ENCODE measurements at regions not wholly inside any gene's neighbourhood (a gene's known extent, or its start where the extent isn't known, plus 50 kb on each side); places are given as distances from the start of the nearest gene placed in this dataset.

DNA sequence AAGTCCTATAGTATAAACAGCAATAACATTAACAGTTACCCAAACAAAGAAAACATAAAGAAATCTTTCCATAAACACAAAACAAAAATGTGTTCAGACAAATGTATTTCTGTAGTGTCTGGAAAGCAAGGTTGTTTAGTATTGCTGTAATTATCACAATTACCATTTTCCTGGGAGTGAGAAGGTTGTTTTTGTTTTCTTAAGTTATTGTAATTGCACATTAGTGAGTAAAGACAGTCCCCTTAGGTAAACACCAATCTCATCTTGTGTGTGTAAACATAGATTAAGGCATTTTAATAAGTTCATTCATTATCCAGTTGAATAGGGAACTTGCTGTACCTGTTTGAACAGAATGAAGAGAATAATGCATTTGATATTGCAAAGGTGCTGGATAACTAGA lies 356.9 kb upstream of the ADGRL4 start:
- DNase-seq (ENCODE audit: low read depth): no peak
- TF ChIP-seq, protein P1, sequence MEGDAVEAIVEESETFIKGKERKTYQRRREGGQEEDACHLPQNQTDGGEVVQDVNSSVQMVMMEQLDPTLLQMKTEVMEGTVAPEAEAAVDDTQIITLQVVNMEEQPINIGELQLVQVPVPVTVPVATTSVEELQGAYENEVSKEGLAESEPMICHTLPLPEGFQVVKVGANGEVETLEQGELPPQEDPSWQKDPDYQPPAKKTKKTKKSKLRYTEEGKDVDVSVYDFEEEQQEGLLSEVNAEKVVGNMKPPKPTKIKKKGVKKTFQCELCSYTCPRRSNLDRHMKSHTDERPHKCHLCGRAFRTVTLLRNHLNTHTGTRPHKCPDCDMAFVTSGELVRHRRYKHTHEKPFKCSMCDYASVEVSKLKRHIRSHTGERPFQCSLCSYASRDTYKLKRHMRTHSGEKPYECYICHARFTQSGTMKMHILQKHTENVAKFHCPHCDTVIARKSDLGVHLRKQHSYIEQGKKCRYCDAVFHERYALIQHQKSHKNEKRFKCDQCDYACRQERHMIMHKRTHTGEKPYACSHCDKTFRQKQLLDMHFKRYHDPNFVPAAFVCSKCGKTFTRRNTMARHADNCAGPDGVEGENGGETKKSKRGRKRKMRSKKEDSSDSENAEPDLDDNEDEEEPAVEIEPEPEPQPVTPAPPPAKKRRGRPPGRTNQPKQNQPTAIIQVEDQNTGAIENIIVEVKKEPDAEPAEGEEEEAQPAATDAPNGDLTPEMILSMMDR (conservative IDR thresholded peaks at IDR 0.05; ENCODE audit: low read depth, low read length): no peak
- H3K4me3 ChIP-seq (ENCODE audit: low read depth, low read length): no peak overlapping the region

- no peak overlapping the region for H3K4me3 ChIP-seq (ENCODE audit: low read depth, low read length)
- no peak for DNase-seq (ENCODE audit: low read depth)
- TF ChIP-seq, protein P1 (conservative IDR thresholded peaks at IDR 0.05; ENCODE audit: low read depth, low read length): peak; percentile 14
Observed at GRCh38 chr1:79362470-79362869, 355.9 kb upstream of the ADGRL4 start.

DNA sequence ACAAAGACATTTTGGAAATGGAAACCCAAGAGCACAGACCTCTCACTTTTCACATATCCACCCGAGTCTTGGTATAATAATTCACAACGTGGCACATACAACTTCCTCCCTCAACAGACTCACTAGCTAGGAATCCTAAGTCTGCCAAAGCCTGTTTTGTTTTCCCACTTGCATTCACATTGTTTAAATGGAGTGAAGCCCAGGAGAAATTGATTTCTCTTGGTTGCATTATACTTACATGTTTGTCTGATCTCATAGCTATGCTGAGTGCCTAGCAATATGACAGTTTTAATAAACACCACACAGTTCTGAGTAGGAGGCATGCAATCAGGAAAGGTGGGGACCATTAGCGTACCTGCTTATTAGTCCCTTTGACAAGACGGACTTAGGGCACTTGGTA lies 348.6 kb upstream of the ADGRL4 start:
- DNase-seq (ENCODE audit: low read depth): no peak

DNA sequence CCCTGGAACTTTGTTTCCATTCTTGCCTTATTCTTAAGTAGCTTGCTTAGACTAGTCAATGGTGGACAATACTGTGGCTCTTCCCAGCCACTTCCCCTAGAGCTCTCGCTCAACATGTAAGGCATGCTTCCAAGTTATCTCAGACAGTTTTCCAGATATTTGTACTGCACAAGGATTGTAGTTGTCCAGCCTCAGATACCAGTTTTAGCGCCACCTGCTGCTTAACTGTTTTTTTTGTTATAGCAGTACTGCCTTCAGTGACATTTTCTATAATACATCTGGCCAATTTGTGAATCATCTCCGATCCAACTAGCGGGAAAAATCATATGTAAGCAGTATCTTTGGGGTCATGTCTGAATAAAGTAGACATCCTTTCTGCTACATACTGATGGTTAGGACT lies 346.7 kb upstream of the ADGRL4 start:
- DNase-seq (ENCODE audit: low read depth): no peak
- TF ChIP-seq, protein P1 (conservative IDR thresholded peaks at IDR 0.05; ENCODE audit: low read depth, low read length): peak; percentile 69
- no peak overlapping the region for H3K4me3 ChIP-seq (ENCODE audit: low read depth, low read length)

More for the DNA sequence above, 348.6 kb upstream of the ADGRL4 start:
- TF ChIP-seq, protein P1 (conservative IDR thresholded peaks at IDR 0.05; ENCODE audit: low read depth, low read length): no peak
- no peak overlapping the region for H3K4me3 ChIP-seq (ENCODE audit: low read depth, low read length)

DNA sequence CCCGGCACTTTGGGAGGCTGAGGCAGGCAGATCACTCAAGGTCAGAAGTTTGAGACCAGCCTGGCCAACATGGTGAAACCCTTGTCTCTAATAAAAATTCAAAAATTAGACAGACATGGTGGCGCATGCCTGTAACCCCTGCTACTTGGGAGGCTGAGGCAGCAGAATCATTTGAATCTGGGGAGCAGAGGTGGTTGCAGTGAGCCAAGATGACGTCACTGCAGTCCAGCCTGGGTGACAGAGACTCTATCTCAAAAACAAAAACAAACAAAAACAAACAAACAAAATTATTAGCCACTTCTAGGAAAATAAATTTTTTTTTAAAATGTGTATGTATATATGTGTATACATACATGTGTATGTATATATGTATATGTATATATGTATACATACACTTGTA lies 320.3 kb upstream of the ADGRL4 start:
- H3K4me3 ChIP-seq (ENCODE audit: low read depth, low read length): no peak overlapping the region
- TF ChIP-seq, protein P1 (conservative IDR thresholded peaks at IDR 0.05; ENCODE audit: low read depth, low read length): no peak
- DNase-seq (ENCODE audit: low read depth): no peak

DNA sequence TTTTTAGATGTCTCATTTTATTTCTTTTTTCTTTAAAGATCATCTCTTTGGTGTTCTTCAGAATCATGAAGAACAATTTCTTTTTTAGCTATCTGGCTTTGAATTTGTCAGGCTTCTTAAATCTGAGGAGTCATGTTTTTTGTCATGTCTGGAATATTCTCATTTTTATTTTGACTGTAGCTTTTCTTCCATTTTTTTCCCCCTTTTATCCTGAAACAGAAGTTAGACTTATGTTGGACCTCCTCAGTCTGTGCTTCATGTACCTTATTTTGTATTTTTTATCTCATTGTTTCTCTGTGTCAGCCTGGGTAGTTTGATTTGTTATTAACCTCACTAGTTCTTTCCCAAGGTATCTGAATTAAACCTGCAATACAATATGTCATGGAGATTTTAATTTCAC lies 319.2 kb upstream of the ADGRL4 start:
- DNase-seq (ENCODE audit: low read depth): peak; percentile 4
- TF ChIP-seq, protein P1 (conservative IDR thresholded peaks at IDR 0.05; ENCODE audit: low read depth, low read length): no peak

GRCh38 chr1:79325126-79325525 lies 318.6 kb upstream of the ADGRL4 start:
- TF ChIP-seq, protein P1 (conservative IDR thresholded peaks at IDR 0.05; ENCODE audit: low read depth, low read length): no peak
- no peak overlapping the region for H3K4me3 ChIP-seq (ENCODE audit: low read depth, low read length)
- DNase-seq (ENCODE audit: low read depth): no peak

More for the DNA sequence above, 319.2 kb upstream of the ADGRL4 start:
- no peak overlapping the region for H3K4me3 ChIP-seq (ENCODE audit: low read depth, low read length)

All from epithelial cell of proximal tubule (primary cell).